Esophagus squamous epithelium (tissue), 5 donors: ENCODE measurements at regions not wholly inside any gene's neighbourhood (a gene's known extent, or its start where the extent isn't known, plus 50 kb on each side); places are given as distances from the start of the nearest gene placed in this dataset.

Experiments
- DNase-seq: peaks from one replicate; lab custom pipeline; 2025; lab: John Stamatoyannopoulos, UW
- H3K27ac ChIP-seq, 4 donors: fragments of 200-600 bp; sonication (generic); one replicate each; pipeline ENCODE4 v1.5.1; 2016 to 2019; ENCODE audit warnings: mild to moderate bottlenecking in 1 of 4
- H3K27me3 ChIP-seq, 4 donors: fragments of 200-600 bp; sonication (generic); 1 replicate in 3 of 4; 2 replicates in 1 of 4; pipeline versions ENCODE4 v1.5.1 to v1.6.0; 2017 to 2021; ENCODE audit warnings: antibody characterized with exemption in 1 of 4
- H3K36me3 ChIP-seq, 3 donors: fragments of 200-600 bp; sonication (generic); one replicate each; pipeline ENCODE4 v1.5.1; 2016 to 2019
- H3K4me1 ChIP-seq, 3 donors: fragments of 200-600 bp; sonication (generic); one replicate each; pipeline ENCODE4 v1.5.1; 2017 to 2019
- H3K4me3 ChIP-seq, 4 donors: fragments of 200-600 bp; sonication (generic); 1 replicate in 3 of 4; 2 replicates in 1 of 4; pipeline ENCODE4 v1.5.1; 2016 to 2019; ENCODE audit warnings: mild to moderate bottlenecking in 2 of 4, moderate library complexity in 1 of 4
- H3K9me3 ChIP-seq, 3 donors: fragments of 200-600 bp; sonication (generic); one replicate each; pipeline ENCODE4 v1.5.1; 2016 to 2019
- POLR2A ChIP-seq, 4 donors: fragments of 450-650 bp; IDR thresholded peaks; one replicate each; pipeline ENCODE4 v1.6.1; 2017; ENCODE audit warnings: antibody characterized with exemption in 4 of 4, mild to moderate bottlenecking in 4 of 4, moderate library complexity in 3 of 4
- WGBS, 2 donors: methylation state at CpG; one replicate each; pipeline ENCODE4 v1.1.5; 2018; 5-methylcytosine and 5-hydroxymethylcytosine counted together
- intact Hi-C: fragments of 100-400 bp; cut with DNase I; formaldehyde crosslinking; loops from one replicate; pipeline ENCODE4 v1.15.0; 2022
- TF ChIP-seq, protein P1 (sequence below), 6 experiments: fragments of 450-650 bp in 4 of 6; fragments of 200-600 bp in 2 of 6; sonication (generic) in 2 of 6; IDR thresholded peaks; one replicate each; pipeline ENCODE4 v1.5.1; 2016 to 2019; ENCODE audit warnings: antibody characterized with exemption in 6 of 6, mild to moderate bottlenecking in 4 of 6, moderate library complexity in 4 of 6
- donor health status: DM: yes; HTN: yes; CAD: no.

DNA sequence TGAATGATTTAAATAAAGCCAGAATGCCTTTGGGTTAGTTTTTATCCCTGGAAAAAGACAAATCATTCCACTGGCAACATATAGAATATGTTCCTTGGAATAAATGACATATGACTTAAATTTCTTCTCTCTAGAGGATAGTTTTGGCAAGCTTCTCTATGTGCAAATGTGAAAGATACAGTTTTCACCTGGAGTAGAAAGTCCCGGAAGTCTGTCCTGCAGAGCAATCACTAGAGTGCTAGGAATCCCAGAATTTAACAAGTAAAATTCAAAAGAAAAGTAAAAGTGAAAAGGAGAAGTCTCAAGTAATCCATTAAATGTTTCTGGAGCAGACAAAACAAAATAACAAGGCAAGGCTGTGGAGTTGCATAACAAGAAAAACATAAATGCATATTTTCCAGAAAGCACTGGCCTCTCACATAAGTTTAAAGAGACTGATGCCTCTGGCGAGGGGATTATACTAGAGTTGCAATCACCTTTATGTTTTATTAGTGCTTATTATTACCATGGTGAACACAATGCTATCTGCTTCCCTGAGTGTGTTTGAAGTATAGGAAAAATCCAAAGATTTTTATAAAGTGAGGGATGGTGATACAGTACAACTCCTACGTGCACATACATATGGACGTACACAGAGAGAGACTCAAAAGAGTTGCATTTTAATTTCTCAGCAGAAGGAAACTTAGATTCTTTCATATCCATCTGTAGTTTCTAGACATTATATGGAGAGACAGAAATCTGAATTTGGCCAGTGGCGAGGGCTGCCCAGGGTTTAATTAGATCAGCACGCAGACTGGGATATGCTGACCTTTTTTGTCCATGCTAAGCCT, 188.3 kb upstream of the ANKRD55 start:
- Histone ChIP-seq H3K4me3 (no peak overlapping the region), H3K27me3 (no peaks in the 10 kb centered on the region), H3K27ac (no peak overlapping the region), H3K4me1 (peaks cover 0 to 18% (median 0%) of the 10 kb centered on the region in 3 donors), H3K9me3 (peaks cover 0 to 37% (median 13%) of the 10 kb centered on the region in 3 donors), H3K36me3 (no peaks in the 10 kb centered on the region)
- 84 to 90% methylated on average over 6 of the region's 6 CpGs for WGBS, 2 donors
- intact Hi-C loops: no loop called here
- TF ChIP-seq POLR2A (IDR thresholded peaks at IDR 0.05): no peak
- TF ChIP-seq, protein P1, sequence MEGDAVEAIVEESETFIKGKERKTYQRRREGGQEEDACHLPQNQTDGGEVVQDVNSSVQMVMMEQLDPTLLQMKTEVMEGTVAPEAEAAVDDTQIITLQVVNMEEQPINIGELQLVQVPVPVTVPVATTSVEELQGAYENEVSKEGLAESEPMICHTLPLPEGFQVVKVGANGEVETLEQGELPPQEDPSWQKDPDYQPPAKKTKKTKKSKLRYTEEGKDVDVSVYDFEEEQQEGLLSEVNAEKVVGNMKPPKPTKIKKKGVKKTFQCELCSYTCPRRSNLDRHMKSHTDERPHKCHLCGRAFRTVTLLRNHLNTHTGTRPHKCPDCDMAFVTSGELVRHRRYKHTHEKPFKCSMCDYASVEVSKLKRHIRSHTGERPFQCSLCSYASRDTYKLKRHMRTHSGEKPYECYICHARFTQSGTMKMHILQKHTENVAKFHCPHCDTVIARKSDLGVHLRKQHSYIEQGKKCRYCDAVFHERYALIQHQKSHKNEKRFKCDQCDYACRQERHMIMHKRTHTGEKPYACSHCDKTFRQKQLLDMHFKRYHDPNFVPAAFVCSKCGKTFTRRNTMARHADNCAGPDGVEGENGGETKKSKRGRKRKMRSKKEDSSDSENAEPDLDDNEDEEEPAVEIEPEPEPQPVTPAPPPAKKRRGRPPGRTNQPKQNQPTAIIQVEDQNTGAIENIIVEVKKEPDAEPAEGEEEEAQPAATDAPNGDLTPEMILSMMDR (IDR thresholded peaks at IDR 0.05): no peak
- no peak for DNase-seq

- peaks cover 0 to 24% (median 0%) of the 10 kb centered on the region in 3 donors for H3K4me1 ChIP-seq
- H3K36me3 ChIP-seq: no peaks in the 10 kb centered on the region
- no peak overlapping the region for H3K27ac ChIP-seq
- TF ChIP-seq, protein P1 (IDR thresholded peaks at IDR 0.05): no peak
- TF ChIP-seq POLR2A (IDR thresholded peaks at IDR 0.05): no peak
- H3K27me3 ChIP-seq: no peaks in the 10 kb centered on the region
- H3K9me3 ChIP-seq: peaks cover 0 to 37% (median 13%) of the 10 kb centered on the region in 3 donors
- no peak for DNase-seq
- no peak overlapping the region for H3K4me3 ChIP-seq
- intact Hi-C loops: no loop called here
Measured at GRCh38 chr5:56420323-56420722, 187.2 kb upstream of the ANKRD55 start.

- H3K4me1 ChIP-seq: peaks cover 0 to 30% (median 3%) of the 10 kb centered on the region in 3 donors
- peaks cover 0 to 37% (median 13%) of the 10 kb centered on the region in 3 donors for H3K9me3 ChIP-seq
- no peaks in the 10 kb centered on the region for H3K36me3 ChIP-seq
- DNase-seq: no peak
- H3K27me3 ChIP-seq: no peaks in the 10 kb centered on the region
- 84 to 100% methylated on average over 2 of the region's 2 CpGs for WGBS, 2 donors
- TF ChIP-seq, protein P1 (IDR thresholded peaks at IDR 0.05): no peak
- TF ChIP-seq POLR2A (IDR thresholded peaks at IDR 0.05): no peak
- no peak overlapping the region for H3K27ac ChIP-seq
- H3K4me3 ChIP-seq: no peak overlapping the region
- intact Hi-C loops: no loop called here
Measured at GRCh38 chr5:56419667-56420066, 186.5 kb upstream of the ANKRD55 start.

GRCh38 chr5:56415356-56415765, 182.2 kb upstream of the ANKRD55 start:
- WGBS, 2 donors: 56 to 75% methylated on average over 3 of the region's 3 CpGs
- Histone ChIP-seq H3K27ac (peak overlapping the region in 2 of 4 donors; percentile 49 to 60), H3K27me3 (no peaks in the 10 kb centered on the region), H3K4me3 (no peak overlapping the region), H3K36me3 (no peaks in the 10 kb centered on the region), H3K4me1 (peaks cover 17 to 51% (median 22%) of the 10 kb centered on the region in 3 donors), H3K9me3 (peaks cover 0 to 15% (median 13%) of the 10 kb centered on the region in 3 donors)
- peak; percentile 20 for DNase-seq
- intact Hi-C loops: no loop called here
- TF ChIP-seq, protein P1 (IDR thresholded peaks at IDR 0.05): no peak
- peak in 1 of 4 donors; percentile 42 for TF ChIP-seq POLR2A (IDR thresholded peaks at IDR 0.05)

DNA sequence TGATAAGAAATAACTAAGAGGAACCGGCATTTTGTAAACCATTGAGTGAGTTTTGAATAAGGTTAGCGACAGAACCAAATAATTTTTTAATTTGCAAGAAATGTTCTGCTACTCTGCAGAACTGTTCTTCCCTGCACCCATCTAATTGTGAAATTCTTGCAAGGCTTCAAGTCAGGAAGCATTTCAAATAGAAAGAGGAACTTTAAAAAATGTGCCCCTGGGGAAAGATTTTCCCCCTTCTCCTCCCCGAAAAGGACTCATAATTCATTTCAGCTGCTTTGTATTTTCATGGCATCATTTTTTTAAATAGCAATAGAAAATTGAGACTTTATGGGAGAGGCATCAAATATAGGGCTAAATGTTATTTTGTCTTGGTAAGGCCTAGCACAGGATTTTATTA, 180.9 kb upstream of the ANKRD55 start:
- H3K27ac ChIP-seq: peak overlapping the region in 2 of 4 donors; percentile 49 to 60
- no peak overlapping the region for H3K4me3 ChIP-seq
- H3K36me3 ChIP-seq: no peaks in the 10 kb centered on the region
- no peak for DNase-seq
- peaks cover 21 to 64% (median 22%) of the 10 kb centered on the region in 3 donors for H3K4me1 ChIP-seq
- peaks cover 0 to 3% (median 2%) of the 10 kb centered on the region in 3 donors for H3K9me3 ChIP-seq
- intact Hi-C loops: no loop called here
- 32 to 56% methylated on average over 3 of the region's 3 CpGs for WGBS, 2 donors
- TF ChIP-seq, protein P1 (IDR thresholded peaks at IDR 0.05): no peak
- no peak for TF ChIP-seq POLR2A (IDR thresholded peaks at IDR 0.05)
- H3K27me3 ChIP-seq: no peaks in the 10 kb centered on the region
